Testis (tissue), 2 donors: ENCODE measurements at regions not wholly inside any gene's neighbourhood (a gene's known extent, or its start where the extent isn't known, plus 50 kb on each side); places are given as distances from the start of the nearest gene placed in this dataset.

Source experiments
- DNase-seq: peaks from one replicate; pipeline ENCODE4 v3.0.0-alpha.2; 2019
- H3K27ac ChIP-seq, 2 donors: fragments of 200-600 bp; sonication (generic); one replicate each; pipeline ENCODE4 v1.5.1; 2019
- H3K27me3 ChIP-seq: fragments of 200-600 bp; sonication (generic); one replicate; pipeline ENCODE4 v1.5.1; 2019
- H3K36me3 ChIP-seq: fragments of 200-600 bp; sonication (generic); one replicate; pipeline ENCODE4 v1.5.1; 2017; ENCODE audit warnings: low read depth; ENCODE audit errors: missing control alignments
- H3K4me1 ChIP-seq: fragments of 200-600 bp; sonication (generic); one replicate; pipeline ENCODE4 v1.5.1; 2019
- H3K4me3 ChIP-seq, 2 donors: fragments of 200-600 bp; sonication (generic); one replicate each; pipeline ENCODE4 v1.5.1; 2017 to 2019
- H3K9me3 ChIP-seq: fragments of 200-600 bp; sonication (generic); one replicate; pipeline ENCODE4 v1.5.1; 2017
- CTCF ChIP-seq, 3 experiments: fragments of 450-650 bp in 2 of 3; fragments of 200-600 bp in 1 of 3; sonication (generic) in 1 of 3; IDR thresholded peaks; one replicate each; pipeline ENCODE4 v1.5.1; 2016 to 2019; ENCODE audit warnings: antibody characterized with exemption in 3 of 3, mild to moderate bottlenecking in 2 of 3, moderate library complexity in 1 of 3
- POLR2A ChIP-seq: fragments of 450-650 bp; IDR thresholded peaks from one replicate; pipeline ENCODE4 v1.6.1; 2017; ENCODE audit warnings: antibody characterized with exemption, mild to moderate bottlenecking, moderate library complexity
- WGBS, 2 donors: methylation state at CpG; one replicate each; pipeline ENCODE4 v1.1.5; 2018; 5-methylcytosine and 5-hydroxymethylcytosine counted together
- intact Hi-C: fragments of 100-400 bp; cut with DNase I; formaldehyde crosslinking; loops from one replicate; pipeline ENCODE4 v1.15.1; 2023; ENCODE audit warnings: low total_unique reads

GRCh38 chr16:11411059-11411550, 65.8 kb downstream of the RMI2 start:
- no peaks in the 10 kb centered on the region for H3K36me3 ChIP-seq
- H3K4me3 ChIP-seq, result no peak overlapping the region
- no peaks in the 10 kb centered on the region for H3K27me3 ChIP-seq
- intact Hi-C loops, result no loop called here
- H3K27ac ChIP-seq, result no peak overlapping the region
- 88 to 96% methylated on average over 3 to 9 of the region's 9 CpGs for WGBS, 2 donors
- H3K4me1 ChIP-seq, result no peaks in the 10 kb centered on the region
- DNase-seq, result no peak
- TF ChIP-seq POLR2A (no peak), CTCF (IDR thresholded peaks at IDR 0.05) (no peak)
- no peaks in the 10 kb centered on the region for H3K9me3 ChIP-seq

- Histone ChIP-seq H3K36me3 (no peaks in the 10 kb centered on the region), H3K27ac (no peak overlapping the region), H3K4me3 (no peak overlapping the region), H3K9me3 (no peaks in the 10 kb centered on the region), H3K27me3 (no peaks in the 10 kb centered on the region), H3K4me1 (no peaks in the 10 kb centered on the region)
- TF ChIP-seq CTCF (IDR thresholded peaks at IDR 0.05) (no peak), POLR2A (no peak)
- no peak for DNase-seq
- WGBS, 2 donors, result 83 to 89% methylated on average over 9 to 10 of the region's 10 CpGs
- intact Hi-C loops, result no loop called here
Observed at GRCh38 chr16:11412175-11412904, 67.1 kb downstream of the RMI2 start.

- Histone ChIP-seq H3K36me3 (no peaks in the 10 kb centered on the region), H3K27me3 (no peaks in the 10 kb centered on the region), H3K9me3 (no peaks in the 10 kb centered on the region), H3K4me3 (no peak overlapping the region), H3K27ac (no peak overlapping the region), H3K4me1 (no peaks in the 10 kb centered on the region)
- TF ChIP-seq POLR2A (no peak), CTCF (IDR thresholded peaks at IDR 0.05) (no peak)
- no peak for DNase-seq
- 88 to 89% methylated on average over 10 to 12 of the region's 15 CpGs for WGBS, 2 donors
- intact Hi-C loops, result no loop called here
Observed at GRCh38 chr16:11412965-11413887, 68.0 kb downstream of the RMI2 start.

GRCh38 chr16:11413907-11414595, 68.8 kb downstream of the RMI2 start:
- Histone ChIP-seq H3K4me3 (no peak overlapping the region), H3K4me1 (no peaks in the 10 kb centered on the region), H3K9me3 (no peaks in the 10 kb centered on the region), H3K27me3 (no peaks in the 10 kb centered on the region), H3K36me3 (no peaks in the 10 kb centered on the region), H3K27ac (no peak overlapping the region)
- intact Hi-C loops, result no loop called here
- TF ChIP-seq POLR2A (no peak), CTCF (IDR thresholded peaks at IDR 0.05) (no peak)
- DNase-seq, result no peak
- whole genome bisulfite sequencing, 2 donors, result 76 to 84% methylated on average over 8 to 10 of the region's 11 CpGs
